Calu3 (cell line): ENCODE measurements at regions not wholly inside any gene's neighbourhood (a gene's known extent, or its start where the extent isn't known, plus 50 kb on each side); places are given as distances from the start of the nearest gene placed in this dataset.

ENCODE experiments used
- BruUV-seq: library from RNA; stranded (reverse); fragments of 400-500 nt; replicated peaks from 2 replicates; lab custom pipeline; 2021; lab: Mats Ljungman, UMichigan
- CTCF ChIA-PET: fragments of 300-600 bp; sonication (Branson Sonifier 250); formaldehyde crosslinking; loops from one replicate; lab custom pipeline; 2022; ENCODE audit warnings: antibody characterized with exemption; lab: Charles Lee
- DNase-seq: peaks from one replicate; pipeline ENCODE4 v3.0.0; 2022
- H3K27ac Mint-ChIP-seq: one replicate; pipeline ENCODE4 v1.8.0; 2022; ENCODE audit warnings: mixed read lengths; ENCODE audit not compliant: unreplicated experiment
- H3K27me3 Mint-ChIP-seq: one replicate; pipeline ENCODE4 v1.8.0; 2022; ENCODE audit warnings: mixed read lengths; ENCODE audit not compliant: unreplicated experiment
- H3K36me3 Mint-ChIP-seq: one replicate; pipeline ENCODE4 v1.8.0; 2022; ENCODE audit warnings: mild to moderate bottlenecking, moderate library complexity, mixed read lengths; ENCODE audit not compliant: insufficient read depth, unreplicated experiment
- H3K4me1 Mint-ChIP-seq: one replicate; pipeline ENCODE4 v1.8.0; 2022; ENCODE audit warnings: mild to moderate bottlenecking, low read depth, mixed read lengths; ENCODE audit not compliant: unreplicated experiment
- H3K4me3 Mint-ChIP-seq: one replicate; pipeline ENCODE4 v1.8.0; 2022; ENCODE audit warnings: mild to moderate bottlenecking, low read depth, moderate library complexity, mixed read lengths; ENCODE audit not compliant: unreplicated experiment
- H3K9me3 Mint-ChIP-seq: one replicate; pipeline ENCODE4 v1.8.0; 2022; ENCODE audit warnings: low read depth, mixed read lengths; ENCODE audit not compliant: unreplicated experiment
- intact Hi-C: fragments of 100-400 bp; cut with micrococcal nuclease; formaldehyde crosslinking; loops from one replicate; pipeline ENCODE4 v1.10.0; 2022; ENCODE audit not compliant: unreplicated experiment
- TF ChIP-seq, protein P1 (sequence below): fragments of 200-600 bp; IDR thresholded peaks from one replicate; pipeline ENCODE4 v1.8.0; 2022; ENCODE audit warnings: antibody characterized with exemption; ENCODE audit not compliant: unreplicated experiment

DNA sequence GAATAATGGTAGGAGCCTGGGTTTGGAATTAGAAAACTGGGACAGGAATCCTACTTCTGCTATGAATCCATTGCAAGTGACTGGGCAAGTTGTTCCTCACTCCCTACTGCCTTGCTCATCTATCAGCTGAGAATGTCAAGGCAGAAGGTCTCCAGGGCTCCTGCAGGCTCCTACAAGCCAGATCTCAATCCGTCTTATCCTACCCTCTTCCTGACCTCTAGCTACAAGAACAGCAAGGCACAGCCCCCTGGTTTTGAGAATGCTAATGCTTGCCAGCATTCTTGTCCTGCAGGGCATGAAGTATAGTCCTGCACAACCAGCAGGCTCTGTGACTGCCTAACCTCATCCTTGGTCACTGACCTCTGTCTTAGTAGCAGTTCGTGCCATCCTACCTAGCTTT lies 141.9 kb upstream of the TNP1 start:
- H3K4me1 Mint-ChIP-seq = no peaks in the 10 kb centered on the region
- intact Hi-C loops = no loop called here
- CTCF ChIA-PET = no interaction called here
- no peaks in the 10 kb centered on the region for H3K9me3 Mint-ChIP-seq
- BruUV-seq = no TSS peak
- TF ChIP-seq, protein P1, sequence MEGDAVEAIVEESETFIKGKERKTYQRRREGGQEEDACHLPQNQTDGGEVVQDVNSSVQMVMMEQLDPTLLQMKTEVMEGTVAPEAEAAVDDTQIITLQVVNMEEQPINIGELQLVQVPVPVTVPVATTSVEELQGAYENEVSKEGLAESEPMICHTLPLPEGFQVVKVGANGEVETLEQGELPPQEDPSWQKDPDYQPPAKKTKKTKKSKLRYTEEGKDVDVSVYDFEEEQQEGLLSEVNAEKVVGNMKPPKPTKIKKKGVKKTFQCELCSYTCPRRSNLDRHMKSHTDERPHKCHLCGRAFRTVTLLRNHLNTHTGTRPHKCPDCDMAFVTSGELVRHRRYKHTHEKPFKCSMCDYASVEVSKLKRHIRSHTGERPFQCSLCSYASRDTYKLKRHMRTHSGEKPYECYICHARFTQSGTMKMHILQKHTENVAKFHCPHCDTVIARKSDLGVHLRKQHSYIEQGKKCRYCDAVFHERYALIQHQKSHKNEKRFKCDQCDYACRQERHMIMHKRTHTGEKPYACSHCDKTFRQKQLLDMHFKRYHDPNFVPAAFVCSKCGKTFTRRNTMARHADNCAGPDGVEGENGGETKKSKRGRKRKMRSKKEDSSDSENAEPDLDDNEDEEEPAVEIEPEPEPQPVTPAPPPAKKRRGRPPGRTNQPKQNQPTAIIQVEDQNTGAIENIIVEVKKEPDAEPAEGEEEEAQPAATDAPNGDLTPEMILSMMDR = no peak
- no peaks in the 10 kb centered on the region for H3K36me3 Mint-ChIP-seq
- no peak overlapping the region for H3K4me3 Mint-ChIP-seq
- DNase-seq = no peak
- no peak overlapping the region for H3K27ac Mint-ChIP-seq
- H3K27me3 Mint-ChIP-seq = no peaks in the 10 kb centered on the region

- BruUV-seq = no TSS peak
- Mint-ChIP-seq H3K4me3 (no peak overlapping the region), H3K27ac (no peak overlapping the region), H3K27me3 (no peaks in the 10 kb centered on the region), H3K4me1 (no peaks in the 10 kb centered on the region), H3K9me3 (no peaks in the 10 kb centered on the region), H3K36me3 (no peaks in the 10 kb centered on the region)
- CTCF ChIA-PET = no interaction called here
- TF ChIP-seq, protein P1 = no peak
- DNase-seq = no peak
- intact Hi-C loops = no loop called here
These were observed 140.5 kb upstream of the TNP1 start for GRCh38 chr2:217000406-217000805.

GRCh38 chr2:216996279-216996845 lies 136.5 kb upstream of the TNP1 start:
- Mint-ChIP-seq H3K9me3 (peaks cover 4% of the 10 kb centered on the region), H3K4me3 (no peak overlapping the region), H3K36me3 (no peaks in the 10 kb centered on the region), H3K27me3 (no peaks in the 10 kb centered on the region), H3K27ac (no peak overlapping the region), H3K4me1 (no peaks in the 10 kb centered on the region)
- BruUV-seq = no TSS peak
- DNase-seq = no peak
- CTCF ChIA-PET = no interaction called here
- TF ChIP-seq, protein P1 = no peak
- intact Hi-C loops = no loop called here

DNA sequence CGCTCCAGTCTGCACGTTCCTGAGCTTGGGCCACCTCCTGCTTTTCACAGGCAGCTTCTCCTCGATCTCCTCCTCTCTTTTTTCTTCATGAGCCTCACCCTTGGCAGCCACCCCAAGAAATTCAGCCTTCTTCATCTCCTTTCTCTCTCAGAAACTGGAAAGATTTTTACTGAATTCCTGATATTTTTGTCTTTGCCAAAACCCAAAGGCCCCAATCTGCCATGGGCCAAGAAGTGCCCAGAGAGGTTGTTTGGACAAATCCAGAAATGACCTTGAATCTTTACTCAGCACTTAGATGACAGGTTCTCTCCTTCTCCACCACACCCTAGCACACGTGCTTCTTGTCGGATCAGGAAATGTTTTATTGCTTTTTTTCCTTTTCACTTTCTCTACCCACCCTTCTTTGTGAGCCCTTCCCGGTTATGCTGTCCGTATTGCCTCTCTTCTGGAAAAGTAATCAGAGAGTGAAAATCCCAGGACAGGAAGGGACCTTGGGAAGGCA lies 134.5 kb upstream of the TNP1 start:
- Mint-ChIP-seq H3K4me1 (no peaks in the 10 kb centered on the region), H3K36me3 (no peaks in the 10 kb centered on the region), H3K27ac (no peak overlapping the region), H3K27me3 (no peaks in the 10 kb centered on the region), H3K4me3 (no peak overlapping the region), H3K9me3 (peaks cover 4% of the 10 kb centered on the region)
- intact Hi-C loops = no loop called here
- DNase-seq = no peak
- TF ChIP-seq, protein P1 = no peak
- CTCF ChIA-PET = no interaction called here
- BruUV-seq = no TSS peak
